H1 (cell line): ENCODE measurements at regions not wholly inside any gene's neighbourhood (a gene's known extent, or its start where the extent isn't known, plus 50 kb on each side); places are given as distances from the start of the nearest gene placed in this dataset.

Source experiments
- CTCF ChIA-PET: fragments of 300-600 bp; sonication (Branson Sonifier 250); formaldehyde crosslinking; loops from one replicate; lab custom pipeline; 2021; ENCODE audit not compliant: partially characterized antibody; lab: Charles Lee
- POLR2A ChIA-PET: fragments of 300-600 bp; sonication (Branson Sonifier 250); formaldehyde crosslinking; loops from one replicate; lab custom pipeline; 2021; ENCODE audit warnings: inconsistent platforms; ENCODE audit not compliant: partially characterized antibody; lab: Charles Lee
- DNase-seq, 2 experiments: peaks; one replicate each; pipeline versions ENCODE4 v3.0.0 to v3.0.0-alpha.2; 2010 to 2022; ENCODE audit warnings: low spot score in 2 of 2, low read depth in 1 of 2, mixed read lengths in 1 of 2
- FAIRE-seq: peaks from 2 replicates; lab custom pipeline; 2011; peaks lifted over from hg19 to GRCh38; lab: Jason Lieb, UNC
- H2AFZ ChIP-seq: 2 replicates; pipeline ENCODE4 v1.8.1; 2012; ENCODE audit warnings: low read length, inconsistent platforms
- H2AK5ac ChIP-seq: 2 replicates; pipeline ENCODE4 v1.6.1; 2013; ENCODE audit warnings: low read depth, low read length
- H2BK120ac ChIP-seq: replicated peaks from 2 replicates; pipeline ENCODE3; 2013; ENCODE audit warnings: low read depth, low read length, inconsistent platforms
- H2BK12ac ChIP-seq: 2 replicates; pipeline ENCODE4 v1.6.1; 2013; ENCODE audit warnings: low read depth, low read length
- H2BK15ac ChIP-seq: 2 replicates; pipeline ENCODE4 v1.6.1; 2013; ENCODE audit warnings: low read length
- H2BK20ac ChIP-seq: 2 replicates; pipeline ENCODE4 v1.6.1; 2013; ENCODE audit warnings: low read length
- H2BK5ac ChIP-seq: 2 replicates; pipeline ENCODE4 v1.6.1; 2013; ENCODE audit warnings: low read depth, low read length
- H3K14ac ChIP-seq: 2 replicates; pipeline ENCODE4 v1.6.1; 2013; ENCODE audit warnings: inconsistent platforms; ENCODE audit not compliant: insufficient read length
- H3K18ac ChIP-seq: 2 replicates; pipeline ENCODE4 v1.6.1; 2013; ENCODE audit warnings: low read length; ENCODE audit errors: extremely low read depth
- H3K23ac ChIP-seq: 2 replicates; pipeline ENCODE4 v1.6.1; 2013; ENCODE audit warnings: inconsistent platforms; ENCODE audit not compliant: insufficient read length
- H3K23me2 ChIP-seq: 2 replicates; pipeline ENCODE4 v1.6.1; 2013; ENCODE audit warnings: low read depth, low read length
- H3K27ac ChIP-seq: 2 replicates; pipeline ENCODE4 v1.6.1; 2011; ENCODE audit warnings: low read depth, low read length, inconsistent platforms
- H3K27me3 ChIP-seq, 4 experiments: replicated peaks in 1 of 4; 1 replicate in 1 of 4; 2 replicates in 3 of 4; pipeline versions ENCODE4 v1.6.1 to v1.8.1; 2011 to 2013; ENCODE audit warnings: low read length in 3 of 4, mild to moderate bottlenecking in 3 of 4, inconsistent platforms in 2 of 4, mixed read lengths in 2 of 4, moderate library complexity in 1 of 4; ENCODE audit not compliant: control insufficient read depth in 3 of 4, insufficient read depth in 3 of 4; ENCODE audit errors: extremely low read depth in 1 of 4
- H3K36me3 ChIP-seq, 4 experiments: 2 replicates each; pipeline versions ENCODE4 v1.6.1 to v1.8.1; 2011 to 2013; ENCODE audit warnings: mild to moderate bottlenecking in 4 of 4, low read length in 3 of 4, moderate library complexity in 2 of 4, control low read depth in 1 of 4, inconsistent platforms in 1 of 4; ENCODE audit not compliant: insufficient read depth in 4 of 4, control insufficient read depth in 2 of 4
- H3K4ac ChIP-seq: replicated peaks from 2 replicates; pipeline ENCODE3; 2013; ENCODE audit warnings: low read length, low read depth, mixed read lengths, inconsistent platforms; ENCODE audit not compliant: insufficient read length
- H3K4me1 ChIP-seq, 4 experiments: replicated peaks in 1 of 4; 1 replicate in 1 of 4; 2 replicates in 3 of 4; pipeline versions ENCODE4 v1.6.1 to v1.8.1; 2011 to 2013; ENCODE audit warnings: low read length in 3 of 4, inconsistent platforms in 2 of 4, mixed read lengths in 1 of 4; ENCODE audit not compliant: insufficient read depth in 4 of 4, control insufficient read depth in 3 of 4
- H3K4me2 ChIP-seq, 2 experiments: 2 replicates each; pipeline versions ENCODE4 v1.6.1 to v1.8.1; 2011 to 2013; ENCODE audit warnings: low read depth in 2 of 2, low read length in 2 of 2, control low read depth in 1 of 2, inconsistent platforms in 1 of 2, mild to moderate bottlenecking in 1 of 2; ENCODE audit not compliant: insufficient read depth in 1 of 2
- H3K4me3 ChIP-seq, 4 experiments: fragments of 200-600, 300-600 bp in 1 of 4; sonication (generic), shearing (Covaris generic), sonication (Bioruptor Twin) in 1 of 4; 2 replicates each; pipeline versions ENCODE4 v1.5.1 to v1.8.1; 2011 to 2016; ENCODE audit warnings: low read length in 4 of 4, low read depth in 3 of 4, control low read depth in 2 of 4, inconsistent platforms in 2 of 4, mild to moderate bottlenecking in 2 of 4, mixed read lengths in 1 of 4, moderate library complexity in 1 of 4; ENCODE audit not compliant: insufficient read depth in 2 of 4; ENCODE audit errors: extremely low read depth in 1 of 4
- H3K56ac ChIP-seq: replicated peaks from 2 replicates; pipeline ENCODE3; 2013; ENCODE audit warnings: low read depth, mild to moderate bottlenecking, mixed read lengths, low read length, inconsistent platforms; ENCODE audit not compliant: insufficient read length
- H3K79me1 ChIP-seq: 2 replicates; pipeline ENCODE4 v1.6.1; 2013; ENCODE audit warnings: low read depth, low read length, control low read depth
- H3K79me2 ChIP-seq, 2 experiments: 2 replicates each; pipeline versions ENCODE4 v1.6.1 to v1.8.1; 2012 to 2013; ENCODE audit warnings: low read length in 2 of 2, mild to moderate bottlenecking in 2 of 2, inconsistent platforms in 1 of 2; ENCODE audit not compliant: insufficient read depth in 2 of 2, control insufficient read depth in 1 of 2
- H3K9ac ChIP-seq, 4 experiments: replicated peaks in 1 of 4; 1 replicate in 1 of 4; 2 replicates in 3 of 4; pipeline versions ENCODE4 v1.6.1 to v1.8.1; 2011 to 2013; ENCODE audit warnings: low read depth in 3 of 4, low read length in 3 of 4, control low read depth in 2 of 4, mild to moderate bottlenecking in 2 of 4, moderate library complexity in 2 of 4, inconsistent platforms in 1 of 4; ENCODE audit errors: extremely low read depth in 1 of 4
- H3K9me3 ChIP-seq, 2 experiments: 2 replicates each; pipeline versions ENCODE4 v1.6.1 to v1.8.1; 2012 to 2013; ENCODE audit warnings: mild to moderate bottlenecking in 2 of 2, moderate library complexity in 2 of 2, control low read depth in 1 of 2, inconsistent platforms in 1 of 2, low read depth in 1 of 2, low read length in 1 of 2, mixed read lengths in 1 of 2; ENCODE audit not compliant: insufficient read depth in 2 of 2
- H4K20me1 ChIP-seq, 2 experiments: replicated peaks in 1 of 2; 2 replicates each; pipeline versions ENCODE3 to v1.8.1; 2011 to 2013; ENCODE audit warnings: inconsistent platforms in 2 of 2, low read length in 2 of 2, mild to moderate bottlenecking in 1 of 2; ENCODE audit not compliant: insufficient read depth in 2 of 2, control insufficient read depth in 1 of 2
- H4K5ac ChIP-seq: 2 replicates; pipeline ENCODE4 v1.6.1; 2013; ENCODE audit warnings: low read length, low read depth, mixed read lengths, inconsistent platforms; ENCODE audit not compliant: insufficient read length
- H4K8ac ChIP-seq: 2 replicates; pipeline ENCODE4 v1.8.0; 2013; ENCODE audit warnings: mild to moderate bottlenecking, moderate library complexity, low read length, inconsistent platforms; ENCODE audit not compliant: insufficient read depth; ENCODE audit errors: extremely low read depth
- H4K91ac ChIP-seq: replicated peaks from 2 replicates; pipeline ENCODE3; 2013; ENCODE audit warnings: low read length, mixed read lengths, inconsistent platforms; ENCODE audit not compliant: insufficient read length
- BACH1 ChIP-seq: IDR thresholded peaks from 2 replicates; pipeline ENCODE4 v1.6.1; 2012; ENCODE audit warnings: low read length, improper control_type of control experiment
- CBX8 ChIP-seq: fragments of 300-800, 300-1000 bp; sonication (generic); IDR thresholded peaks from 2 replicates; pipeline ENCODE4 v1.7.1; 2016; ENCODE audit warnings: low read depth, low read length, borderline replicate concordance
- CTBP2 ChIP-seq: IDR thresholded peaks from 2 replicates; pipeline ENCODE4 v1.7.0; 2011; ENCODE audit warnings: borderline replicate concordance, mild to moderate bottlenecking, moderate library complexity, mixed read lengths, low read length; ENCODE audit not compliant: insufficient read depth, insufficient read length
- HDAC2 ChIP-seq, 2 experiments: fragments of 300-600 bp in 1 of 2; sonication (generic) in 1 of 2; IDR thresholded peaks; 2 replicates each; pipeline ENCODE4 v1.6.1; 2011 to 2012; ENCODE audit warnings: low read depth in 2 of 2, low read length in 2 of 2, mild to moderate bottlenecking in 2 of 2, moderate library complexity in 2 of 2, borderline replicate concordance in 1 of 2, inconsistent platforms in 1 of 2
- JUN ChIP-seq: IDR thresholded peaks from 2 replicates; pipeline ENCODE4 v1.6.1; 2011; ENCODE audit warnings: low read depth, mild to moderate bottlenecking, improper control_type of control experiment, low read length
- KDM4A ChIP-seq: IDR thresholded peaks from one replicate; pipeline ENCODE4 v1.7.1; 2012; ENCODE audit warnings: low read depth, mild to moderate bottlenecking, moderate library complexity, low read length, inconsistent platforms; ENCODE audit not compliant: severe bottlenecking
- NRF1 ChIP-seq: IDR thresholded peaks from 2 replicates; pipeline ENCODE4 v1.6.1; 2011; ENCODE audit warnings: mild to moderate bottlenecking, low read depth, low read length, improper control_type of control experiment
- PHF8 ChIP-seq: fragments of 200-600 bp; sonication (generic); conservative IDR thresholded peaks from 2 replicates; pipeline ENCODE4 v1.7.1; 2012; ENCODE audit warnings: low read depth, mild to moderate bottlenecking, inconsistent platforms, low read length, moderate library complexity
- POLR2AphosphoS5 ChIP-seq: IDR thresholded peaks from 2 replicates; pipeline ENCODE4 v1.6.1; 2011; ENCODE audit warnings: low read depth, low read length
- RNF2 ChIP-seq: fragments of 200-900, 300-1000 bp; sonication (generic); IDR thresholded peaks from 2 replicates; pipeline ENCODE4 v1.7.1; 2016; ENCODE audit warnings: borderline replicate concordance, low read depth, mild to moderate bottlenecking, antibody characterized with exemption, low read length; ENCODE audit not compliant: poor library complexity, severe bottlenecking; ENCODE audit errors: missing control alignments
- SIX5 ChIP-seq: IDR thresholded peaks from 2 replicates; pipeline ENCODE4 v1.6.1; 2011; ENCODE audit warnings: mild to moderate bottlenecking, low read depth, low read length
- TAF7 ChIP-seq: optimal IDR thresholded peaks from 2 replicates; pipeline ENCODE3; 2011; ENCODE audit warnings: low read depth, mild to moderate bottlenecking, inconsistent platforms, low read length, moderate library complexity, borderline replicate concordance
- WGBS, 2 experiments: shearing (Covaris generic) in 1 of 2; methylation state at CpG; one replicate each; pipeline versions ENCODE4 v1.1.6 to v1.1.7; 2013 to 2015; ENCODE audit warnings: low lambda C conversion rate in 2 of 2, mixed read lengths in 2 of 2, inconsistent platforms in 1 of 2, low coverage in 1 of 2, missing lambda C conversion rate in 1 of 2; ENCODE audit not compliant: insufficient replicate concordance in 2 of 2, insufficient coverage in 1 of 2, insufficient read length in 1 of 2; ENCODE audit errors: extremely low coverage in 1 of 2, missing lambda C conversion rate in 1 of 2; 5-methylcytosine and 5-hydroxymethylcytosine counted together

GRCh38 chr4:102139932-102140331, 205.3 kb downstream of the SLC39A8 start:
- Histone ChIP-seq H3K23ac (no peak overlapping the region), H2AFZ (no peak overlapping the region), H4K91ac (no peak overlapping the region), H3K4ac (no peak overlapping the region), H2BK12ac (no peak overlapping the region), H2AK5ac (no peak overlapping the region), H3K9ac (no peak overlapping the region), H3K27me3 (no peaks in the 10 kb centered on the region)
- TF ChIP-seq NRF1 (no peak), CBX8 (no peak), JUN (no peak), HDAC2 (IDR thresholded peaks at IDR 0.05; ENCODE audit: borderline replicate concordance in 1 of 2, low read depth in 2 of 2, low read length in 2 of 2) (no peak), BACH1 (no peak), POLR2AphosphoS5 (no peak), RNF2 (no peak), TAF7 (no peak), SIX5 (no peak), KDM4A (no peak), PHF8 (no peak), CTBP2 (no peak)
- TF ChIP-seq, all 59 proteins: peak for 0
- FAIRE-seq = no peak
- Histone ChIP-seq H3K36me3 (no peaks in the 10 kb centered on the region), H3K14ac (no peak overlapping the region), H2BK15ac (no peak overlapping the region), H3K79me1 (no peaks in the 10 kb centered on the region), H3K9me3 (no peaks in the 10 kb centered on the region), H2BK5ac (no peak overlapping the region), H3K4me2 (no peak overlapping the region), H3K56ac (no peak overlapping the region), H4K8ac (no peak overlapping the region), H3K4me1 (no peaks in the 10 kb centered on the region), H3K4me3 (no peak overlapping the region), H2BK20ac (no peak overlapping the region), H3K18ac (no peak overlapping the region), H3K27ac (no peak overlapping the region), H4K20me1 (no peaks in the 10 kb centered on the region), H3K23me2 (no peaks in the 10 kb centered on the region; the same call in 1 of the 2 replicates), H3K79me2 (no peaks in the 10 kb centered on the region), H2BK120ac (no peak overlapping the region), H4K5ac (no peak overlapping the region)
- POLR2A ChIA-PET = no interaction called here
- WGBS, 2 experiments = 83% methylated on average over 1 of the region's 1 CpG; no CpG with 5 or more reads in 1 of the 2 experiments
- CTCF ChIA-PET = interaction anchor here (0.6 kb wide), 1 partner anchor 720 kb away, joined by 3 read pairs; no protein-coding TSS in a partner anchor
- DNase-seq = no peak
